Kidney (tissue), 13 donors: ENCODE measurements at regions not wholly inside any gene's neighbourhood (a gene's known extent, or its start where the extent isn't known, plus 50 kb on each side); places are given as distances from the start of the nearest gene placed in this dataset.

ENCODE experiments used
- DNase-seq, 5 donors: peaks; one replicate each; pipeline ENCODE4 v3.0.0-alpha.2; 2013 to 2020
- FAIRE-seq: peaks from 2 replicates; lab custom pipeline; 2012; peaks lifted over from hg19 to GRCh38; lab: Jason Lieb, UNC
- H3K27ac ChIP-seq, 2 donors: one replicate each; pipeline ENCODE4 v1.7.0; 2013; ENCODE audit warnings: low read depth in 2 of 2, low read length in 2 of 2, inconsistent platforms in 1 of 2
- H3K27me3 ChIP-seq: one replicate; pipeline ENCODE4 v1.7.1; 2013; ENCODE audit warnings: low read length, inconsistent platforms; ENCODE audit not compliant: control insufficient read depth, insufficient read depth
- H3K36me3 ChIP-seq, 3 donors: one replicate each; pipeline versions ENCODE4 v1.7.0 to v1.7.1; 2013; ENCODE audit warnings: low read length in 3 of 3, control low read depth in 1 of 3, inconsistent platforms in 1 of 3; ENCODE audit not compliant: insufficient read depth in 3 of 3, control insufficient read depth in 2 of 3
- H3K4me1 ChIP-seq, 3 donors: one replicate each; pipeline versions ENCODE4 v1.7.0 to v1.7.1; 2013; ENCODE audit warnings: low read length in 3 of 3, inconsistent platforms in 1 of 3, low read depth in 1 of 3; ENCODE audit not compliant: control insufficient read depth in 2 of 3, insufficient read depth in 2 of 3
- H3K4me3 ChIP-seq, 3 donors: one replicate each; pipeline versions ENCODE4 v1.7.0 to v1.8.1; 2013; ENCODE audit warnings: low read length in 3 of 3, control low read depth in 1 of 3, inconsistent platforms in 1 of 3
- H3K9ac ChIP-seq, 3 donors: one replicate each; pipeline versions ENCODE4 v1.7.0 to v1.7.1; 2013; ENCODE audit warnings: low read length in 3 of 3, control low read depth in 1 of 3, inconsistent platforms in 1 of 3
- H3K9me3 ChIP-seq, 3 donors: one replicate each; pipeline versions ENCODE4 v1.7.0 to v1.7.1; 2013; ENCODE audit warnings: low read length in 3 of 3, control low read depth in 1 of 3, inconsistent platforms in 1 of 3; ENCODE audit not compliant: control insufficient read depth in 2 of 3, insufficient read depth in 1 of 3
- intact Hi-C: fragments of 100-400 bp; cut with DNase I; formaldehyde crosslinking; loops from one replicate; pipeline ENCODE4 v1.11.1; 2022
- TF ChIP-seq, protein P1 (sequence below): IDR thresholded peaks from 3 replicates; pipeline ENCODE4 v1.5.1; 2012; ENCODE audit warnings: mild to moderate bottlenecking, moderate library complexity, borderline replicate concordance; ENCODE audit not compliant: insufficient read depth; ENCODE audit errors: extremely low read depth
- donor health status: control.
- donor health status: control.
- donor health status: control.
- donor health status: control.
- donor health status: control.
- donor health status: DM: yes; HTN: yes; CAD: no.
- donor health status: Normal renal cell carcinoma (clear cell type).

GRCh38 chr1:185498207-185498606, 181.2 kb upstream of the IVNS1ABP start:
- H3K4me3 ChIP-seq, result no peak overlapping the region
- intact Hi-C loops, result no loop called here
- TF ChIP-seq, protein P1, sequence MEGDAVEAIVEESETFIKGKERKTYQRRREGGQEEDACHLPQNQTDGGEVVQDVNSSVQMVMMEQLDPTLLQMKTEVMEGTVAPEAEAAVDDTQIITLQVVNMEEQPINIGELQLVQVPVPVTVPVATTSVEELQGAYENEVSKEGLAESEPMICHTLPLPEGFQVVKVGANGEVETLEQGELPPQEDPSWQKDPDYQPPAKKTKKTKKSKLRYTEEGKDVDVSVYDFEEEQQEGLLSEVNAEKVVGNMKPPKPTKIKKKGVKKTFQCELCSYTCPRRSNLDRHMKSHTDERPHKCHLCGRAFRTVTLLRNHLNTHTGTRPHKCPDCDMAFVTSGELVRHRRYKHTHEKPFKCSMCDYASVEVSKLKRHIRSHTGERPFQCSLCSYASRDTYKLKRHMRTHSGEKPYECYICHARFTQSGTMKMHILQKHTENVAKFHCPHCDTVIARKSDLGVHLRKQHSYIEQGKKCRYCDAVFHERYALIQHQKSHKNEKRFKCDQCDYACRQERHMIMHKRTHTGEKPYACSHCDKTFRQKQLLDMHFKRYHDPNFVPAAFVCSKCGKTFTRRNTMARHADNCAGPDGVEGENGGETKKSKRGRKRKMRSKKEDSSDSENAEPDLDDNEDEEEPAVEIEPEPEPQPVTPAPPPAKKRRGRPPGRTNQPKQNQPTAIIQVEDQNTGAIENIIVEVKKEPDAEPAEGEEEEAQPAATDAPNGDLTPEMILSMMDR, result no peak
- H3K9ac ChIP-seq, result no peak overlapping the region
- no peaks in the 10 kb centered on the region for H3K4me1 ChIP-seq
- H3K27ac ChIP-seq, result no peak overlapping the region
- FAIRE-seq (no peak), DNase-seq (no peak)
- H3K27me3 ChIP-seq, result no peaks in the 10 kb centered on the region
- H3K36me3 ChIP-seq, result no peaks in the 10 kb centered on the region
- H3K9me3 ChIP-seq, result no peaks in the 10 kb centered on the region

- TF ChIP-seq, protein P1, result no peak
- Histone ChIP-seq H3K27ac (no peak overlapping the region), H3K4me3 (no peak overlapping the region), H3K9ac (no peak overlapping the region), H3K4me1 (no peaks in the 10 kb centered on the region), H3K36me3 (no peaks in the 10 kb centered on the region), H3K27me3 (no peaks in the 10 kb centered on the region), H3K9me3 (no peaks in the 10 kb centered on the region)
- no peak for FAIRE-seq
- no peak for DNase-seq
- intact Hi-C loops, result no loop called here
Measured at GRCh38 chr1:185497177-185497576, 180.1 kb upstream of the IVNS1ABP start.

- intact Hi-C loops, result no loop called here
- Histone ChIP-seq H3K36me3 (no peaks in the 10 kb centered on the region), H3K4me1 (no peaks in the 10 kb centered on the region), H3K27me3 (no peaks in the 10 kb centered on the region), H3K4me3 (no peak overlapping the region), H3K27ac (no peak overlapping the region), H3K9ac (no peak overlapping the region), H3K9me3 (no peaks in the 10 kb centered on the region)
- TF ChIP-seq, protein P1, result no peak
- DNase-seq (no peak), FAIRE-seq (no peak)
Measured at GRCh38 chr1:185495898-185496297, 178.9 kb upstream of the IVNS1ABP start.

GRCh38 chr1:185495007-185495406, 178.0 kb upstream of the IVNS1ABP start:
- Histone ChIP-seq H3K9ac (no peak overlapping the region), H3K36me3 (no peaks in the 10 kb centered on the region), H3K27ac (no peak overlapping the region), H3K4me1 (no peaks in the 10 kb centered on the region), H3K27me3 (no peaks in the 10 kb centered on the region), H3K9me3 (no peaks in the 10 kb centered on the region), H3K4me3 (no peak overlapping the region)
- intact Hi-C loops, result no loop called here
- DNase-seq (no peak), FAIRE-seq (no peak)
- TF ChIP-seq, protein P1, result no peak
